ACC112 (cell line): ENCODE measurements at regions not wholly inside any gene's neighbourhood (a gene's known extent, or its start where the extent isn't known, plus 50 kb on each side); places are given as distances from the start of the nearest gene placed in this dataset.

Experiments
- H2AFZ ChIP-seq: fragments of 200-600 bp; sonication (generic); one replicate; pipeline ENCODE4 v1.6.0; 2017; ENCODE audit warnings: antibody characterized with exemption, low read length; ENCODE audit not compliant: unreplicated experiment
- H3K27ac ChIP-seq: fragments of 200-600 bp; sonication (generic); 2 replicates; pipeline ENCODE4 v1.5.1; 2014; ENCODE audit warnings: low read depth, mild to moderate bottlenecking, antibody characterized with exemption, low read length, moderate library complexity
- H3K27me3 ChIP-seq: fragments of 200-600 bp; sonication (generic); 2 replicates; pipeline ENCODE4 v1.6.1; 2014; ENCODE audit warnings: mild to moderate bottlenecking, antibody characterized with exemption, low read length, moderate library complexity, mixed read lengths; ENCODE audit not compliant: insufficient read depth
- H3K36me3 ChIP-seq: fragments of 200-600 bp; sonication (generic); 2 replicates; pipeline ENCODE4 v1.6.1; 2016; ENCODE audit warnings: mild to moderate bottlenecking, antibody characterized with exemption, low read length, moderate library complexity, mixed read lengths; ENCODE audit not compliant: insufficient read depth
- H3K4me1 ChIP-seq: fragments of 200-600 bp; sonication (generic); one replicate; pipeline ENCODE4 v1.6.1; 2016; ENCODE audit warnings: low read length, mixed read lengths; ENCODE audit not compliant: insufficient read depth, unreplicated experiment, control insufficient read depth
- H3K4me3 ChIP-seq: fragments of 200-600 bp; sonication (generic); 2 replicates; pipeline ENCODE4 v1.5.1; 2014; ENCODE audit warnings: mild to moderate bottlenecking, low read depth, low read length
- H3K79me2 ChIP-seq: fragments of 200-600 bp; sonication (generic); one replicate; pipeline ENCODE4 v1.6.0; 2016; ENCODE audit warnings: low read length; ENCODE audit not compliant: control insufficient read depth, unreplicated experiment, insufficient read depth

GRCh38 chr5:27388755-27389154, 350.4 kb upstream of the CDH9 start:
- no peaks in the 10 kb centered on the region for H3K27me3 ChIP-seq
- H3K27ac ChIP-seq, result no peak overlapping the region
- no peaks in the 10 kb centered on the region for H3K79me2 ChIP-seq
- H3K36me3 ChIP-seq, result no peaks in the 10 kb centered on the region
- H3K4me3 ChIP-seq, result no peak overlapping the region
- no peaks in the 10 kb centered on the region for H3K4me1 ChIP-seq
- peak overlapping the region; percentile 68 for H2AFZ ChIP-seq

- H3K4me1 ChIP-seq, result no peaks in the 10 kb centered on the region
- H3K4me3 ChIP-seq, result no peak overlapping the region
- H3K27me3 ChIP-seq, result no peaks in the 10 kb centered on the region
- H3K36me3 ChIP-seq, result no peaks in the 10 kb centered on the region
- H3K79me2 ChIP-seq, result no peaks in the 10 kb centered on the region
- H2AFZ ChIP-seq, result no peak overlapping the region
- no peak overlapping the region for H3K27ac ChIP-seq
These were observed 349.2 kb upstream of the CDH9 start for GRCh38 chr5:27387535-27388073.

DNA sequence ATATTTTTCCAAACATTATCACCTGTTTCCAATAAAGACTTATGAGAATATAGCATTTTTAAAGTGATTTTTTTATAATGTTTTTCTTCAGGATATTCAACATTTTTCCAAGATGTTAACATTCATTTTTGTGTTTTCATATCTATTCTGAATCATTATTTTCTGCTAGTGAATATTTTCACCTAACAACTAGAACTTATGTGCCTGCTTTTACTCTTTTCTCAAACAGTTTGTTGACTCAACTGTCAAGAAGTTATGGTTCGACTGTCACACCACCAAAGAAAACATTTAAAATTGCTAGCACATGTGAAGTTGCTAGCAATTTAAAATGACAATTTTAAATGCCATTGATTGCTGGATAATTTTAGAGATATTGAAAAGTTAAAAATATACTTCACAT, 343.3 kb upstream of the CDH9 start:
- Histone ChIP-seq H3K4me3 (no peak overlapping the region), H3K36me3 (no peaks in the 10 kb centered on the region), H3K4me1 (no peaks in the 10 kb centered on the region), H3K27me3 (no peaks in the 10 kb centered on the region), H3K27ac (no peak overlapping the region), H3K79me2 (no peaks in the 10 kb centered on the region), H2AFZ (no peak overlapping the region)

DNA sequence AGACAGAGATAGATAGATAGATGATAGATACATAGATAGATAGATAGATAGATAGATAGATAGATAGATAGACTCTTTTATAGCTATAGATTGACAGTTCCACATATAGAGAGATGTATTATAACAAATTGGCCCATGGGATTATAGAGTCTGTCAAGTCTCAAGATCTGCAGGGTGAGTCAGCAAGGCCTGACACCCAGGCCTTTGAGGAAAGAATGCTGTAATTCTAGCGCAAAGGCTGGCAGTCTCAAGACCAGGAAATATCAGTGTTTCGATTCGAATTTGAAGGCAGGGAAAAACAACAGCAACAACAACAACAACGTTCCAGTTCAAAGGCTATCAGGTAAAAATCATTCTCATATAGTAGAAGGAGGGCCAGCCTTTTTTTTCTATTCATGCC, 339.2 kb upstream of the CDH9 start:
- H3K27me3 ChIP-seq, result no peaks in the 10 kb centered on the region
- H3K4me3 ChIP-seq, result no peak overlapping the region
- no peak overlapping the region for H2AFZ ChIP-seq
- no peaks in the 10 kb centered on the region for H3K79me2 ChIP-seq
- no peaks in the 10 kb centered on the region for H3K4me1 ChIP-seq
- H3K27ac ChIP-seq, result no peak overlapping the region
- H3K36me3 ChIP-seq, result no peaks in the 10 kb centered on the region

DNA sequence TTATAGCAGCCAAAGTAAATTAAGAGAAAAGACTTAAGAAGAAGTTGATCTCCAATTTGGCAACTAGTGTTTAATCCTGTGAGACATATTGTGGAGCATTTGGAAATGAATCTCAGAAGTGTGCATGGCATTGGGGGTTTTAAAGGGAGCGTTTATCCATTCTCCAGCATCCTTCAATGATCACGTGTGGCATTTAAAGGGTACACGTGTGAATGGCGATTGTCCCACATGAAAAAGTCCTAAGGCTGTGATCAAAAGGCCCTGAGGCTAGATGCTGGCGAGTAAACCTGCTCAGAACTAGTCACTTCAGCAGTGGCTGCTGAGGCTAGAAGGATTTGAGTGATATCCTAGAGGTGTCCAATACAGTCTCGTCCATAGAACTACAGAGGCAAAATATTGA, 315.6 kb upstream of the CDH9 start:
- Histone ChIP-seq H3K36me3 (no peaks in the 10 kb centered on the region), H3K4me1 (no peaks in the 10 kb centered on the region), H3K27ac (no peak overlapping the region), H3K4me3 (no peak overlapping the region), H3K27me3 (no peaks in the 10 kb centered on the region), H3K79me2 (no peaks in the 10 kb centered on the region), H2AFZ (no peak overlapping the region)

DNA sequence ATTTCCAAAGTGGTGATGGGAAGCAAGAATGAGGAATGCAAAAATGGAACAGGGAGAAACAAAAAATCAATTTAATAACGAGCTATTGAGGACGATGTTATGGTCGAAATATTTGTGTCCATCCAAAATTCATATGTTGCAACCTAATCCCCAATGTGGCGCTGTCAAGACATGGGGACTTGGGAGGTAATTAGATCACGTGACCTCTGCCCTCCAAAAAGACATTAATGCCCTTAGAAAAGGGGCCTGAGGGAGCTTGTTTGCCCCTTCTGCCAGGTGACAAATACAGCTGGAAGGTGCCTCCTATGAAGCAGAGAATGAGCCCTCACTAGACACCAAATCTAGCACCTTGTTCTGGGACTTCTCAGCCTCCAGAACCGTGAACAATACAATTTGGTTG, 315.2 kb upstream of the CDH9 start:
- Histone ChIP-seq H2AFZ (no peak overlapping the region), H3K79me2 (no peaks in the 10 kb centered on the region), H3K4me3 (no peak overlapping the region), H3K27ac (no peak overlapping the region), H3K4me1 (no peaks in the 10 kb centered on the region), H3K36me3 (no peaks in the 10 kb centered on the region), H3K27me3 (no peaks in the 10 kb centered on the region)

GRCh38 chr5:27341342-27341741, 303.0 kb upstream of the CDH9 start:
- no peak overlapping the region for H3K27ac ChIP-seq
- no peaks in the 10 kb centered on the region for H3K27me3 ChIP-seq
- no peaks in the 10 kb centered on the region for H3K79me2 ChIP-seq
- peaks cover 2% of the 10 kb centered on the region for H3K4me1 ChIP-seq
- no peak overlapping the region for H3K4me3 ChIP-seq
- H3K36me3 ChIP-seq, result no peaks in the 10 kb centered on the region
- H2AFZ ChIP-seq, result no peak overlapping the region

DNA sequence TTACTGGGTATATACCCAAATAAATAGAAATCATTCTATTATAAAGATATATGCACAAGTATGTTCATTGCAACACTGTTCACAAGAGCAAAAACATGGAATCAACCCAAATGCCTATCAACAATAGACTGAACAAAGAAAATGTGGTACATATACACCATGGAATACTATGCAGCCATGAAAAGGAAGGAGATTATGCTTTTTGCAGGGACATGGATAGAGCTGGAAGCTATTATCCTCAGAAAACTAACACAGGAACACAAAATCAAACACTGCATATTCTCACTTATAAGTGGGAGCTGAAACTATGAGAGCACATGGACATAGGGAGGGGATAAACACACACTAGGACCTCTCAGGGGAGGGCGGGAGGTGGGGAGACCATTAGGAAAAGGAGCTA, 298.4 kb upstream of the CDH9 start:
- no peaks in the 10 kb centered on the region for H3K36me3 ChIP-seq
- H2AFZ ChIP-seq, result no peak overlapping the region
- no peak overlapping the region for H3K27ac ChIP-seq
- no peaks in the 10 kb centered on the region for H3K27me3 ChIP-seq
- no peaks in the 10 kb centered on the region for H3K79me2 ChIP-seq
- H3K4me3 ChIP-seq, result no peak overlapping the region
- H3K4me1 ChIP-seq, result no peaks in the 10 kb centered on the region

DNA sequence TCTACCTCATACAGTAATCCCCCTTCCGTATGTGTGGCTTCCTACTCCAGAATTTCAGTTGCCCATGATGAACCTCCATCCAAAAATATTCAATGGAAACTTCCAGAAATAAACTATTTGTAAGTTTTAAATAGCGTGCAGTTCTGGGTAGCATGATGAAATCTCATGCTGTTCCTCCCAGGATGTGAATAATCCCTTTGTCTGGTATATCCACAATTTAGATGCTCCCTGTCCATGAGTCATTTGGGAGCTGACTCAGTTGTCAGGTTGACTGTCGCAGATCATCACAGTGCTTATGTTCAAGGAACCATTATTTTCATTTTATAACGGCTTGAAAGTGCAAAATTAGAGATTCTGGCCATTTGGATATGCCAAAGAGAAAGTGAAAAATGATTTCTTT, 290.1 kb upstream of the CDH9 start:
- H3K27ac ChIP-seq, result peak overlapping the region; percentile 72
- peak overlapping the region; percentile 12; the same call in 1 of the 2 replicates for H3K4me3 ChIP-seq
- H3K4me1 ChIP-seq, result peaks cover 8% of the 10 kb centered on the region
- no peaks in the 10 kb centered on the region for H3K36me3 ChIP-seq
- peak overlapping the region; percentile 85 for H2AFZ ChIP-seq
- H3K79me2 ChIP-seq, result no peaks in the 10 kb centered on the region
- no peaks in the 10 kb centered on the region for H3K27me3 ChIP-seq

- no peak overlapping the region for H3K4me3 ChIP-seq
- H3K4me1 ChIP-seq, result peaks cover 8% of the 10 kb centered on the region
- peak overlapping the region; percentile 80 for H2AFZ ChIP-seq
- H3K27me3 ChIP-seq, result no peaks in the 10 kb centered on the region
- no peaks in the 10 kb centered on the region for H3K36me3 ChIP-seq
- no peak overlapping the region for H3K27ac ChIP-seq
- H3K79me2 ChIP-seq, result no peaks in the 10 kb centered on the region
These were observed 287.1 kb upstream of the CDH9 start for GRCh38 chr5:27325513-27325912.

- H3K4me3 ChIP-seq, result no peak overlapping the region
- H3K27me3 ChIP-seq, result no peaks in the 10 kb centered on the region
- H3K36me3 ChIP-seq, result no peaks in the 10 kb centered on the region
- no peak overlapping the region for H2AFZ ChIP-seq
- no peak overlapping the region for H3K27ac ChIP-seq
- H3K4me1 ChIP-seq, result peaks cover 25% of the 10 kb centered on the region
- no peaks in the 10 kb centered on the region for H3K79me2 ChIP-seq
These were observed 280.3 kb upstream of the CDH9 start for GRCh38 chr5:27318701-27319100.
